SK-N-SH (cell line): ENCODE measurements at regions not wholly inside any gene's neighbourhood (a gene's known extent, or its start where the extent isn't known, plus 50 kb on each side); places are given as distances from the start of the nearest gene placed in this dataset.

Experiments used
- CTCF ChIA-PET: fragments of 300-600, 350-600 bp; formaldehyde crosslinking; extraction: SDS; loops from one replicate; lab custom pipeline; 2021; lab: Yijun Ruan, JAX
- POLR2A ChIA-PET: fragments of 350-600 bp; sonication (Branson Sonifier 250); formaldehyde crosslinking; extraction: SDS; loops from one replicate; lab custom pipeline; 2020; ENCODE audit warnings: antibody characterized with exemption, inconsistent platforms; lab: Yijun Ruan, JAX
- DNase-seq: peaks from one replicate; pipeline ENCODE4 v3.0.0; 2012
- H2AFZ ChIP-seq: fragments of 200-600 bp; sonication (generic); 2 replicates; pipeline ENCODE4 v1.8.1; 2016; ENCODE audit warnings: antibody characterized with exemption, mild to moderate bottlenecking, low read depth
- H3F3A ChIP-seq: fragments of 200-600 bp; sonication (generic); replicated peaks from 2 replicates; pipeline ENCODE3; 2016; ENCODE audit warnings: antibody characterized with exemption, mild to moderate bottlenecking; ENCODE audit not compliant: insufficient read depth
- H3K27ac ChIP-seq, 2 experiments: fragments of 200-500 bp in 1 of 2; fragments of 200-600 bp in 1 of 2; sonication (Bioruptor generic) in 1 of 2; sonication (generic), shearing (Covaris generic) in 1 of 2; 2 replicates each; pipeline versions ENCODE4 v1.5.1 to v1.6.1; 2014 to 2016; ENCODE audit warnings: low read depth in 2 of 2, inconsistent platforms in 1 of 2, low read length in 1 of 2, mild to moderate bottlenecking in 1 of 2, mixed read lengths in 1 of 2
- H3K27me3 ChIP-seq: fragments of 200-600 bp; sonication (generic), shearing (Covaris generic); 2 replicates; pipeline ENCODE4 v1.6.1; 2016; ENCODE audit warnings: mixed run types; ENCODE audit not compliant: insufficient read depth
- H3K36me3 ChIP-seq, 2 experiments: fragments of 200-500 bp in 1 of 2; fragments of 200-600 bp in 1 of 2; sonication (Bioruptor generic) in 1 of 2; sonication (generic) in 1 of 2; replicated peaks in 1 of 2; 2 replicates each; pipeline versions ENCODE3 to v1.5.1; 2014 to 2016; ENCODE audit warnings: low read length in 1 of 2, mild to moderate bottlenecking in 1 of 2; ENCODE audit not compliant: insufficient read depth in 2 of 2, control insufficient read depth in 1 of 2
- H3K4me1 ChIP-seq, 2 experiments: fragments of 200-500 bp in 1 of 2; fragments of 200-600 bp in 1 of 2; sonication (Bioruptor generic) in 1 of 2; sonication (generic), shearing (Covaris generic) in 1 of 2; 2 replicates each; pipeline versions ENCODE4 v1.5.1 to v1.6.1; 2014 to 2016; ENCODE audit warnings: low read depth in 1 of 2, low read length in 1 of 2, mixed run types in 1 of 2; ENCODE audit not compliant: insufficient read depth in 2 of 2, control insufficient read depth in 1 of 2
- H3K4me2 ChIP-seq: fragments of 200-600 bp; sonication (generic), shearing (Covaris generic); 2 replicates; pipeline ENCODE4 v1.6.1; 2017; ENCODE audit warnings: mixed run types
- H3K4me3 ChIP-seq, 2 experiments: fragments of 200-500 bp in 1 of 2; fragments of 200-600 bp in 1 of 2; sonication (Bioruptor generic) in 1 of 2; sonication (generic), shearing (Covaris generic) in 1 of 2; 2 replicates each; pipeline versions ENCODE4 v1.5.1 to v1.8.1; 2014 to 2016; ENCODE audit warnings: low read depth in 2 of 2, inconsistent platforms in 1 of 2, low read length in 1 of 2, mild to moderate bottlenecking in 1 of 2, mixed read lengths in 1 of 2, moderate library complexity in 1 of 2
- H3K79me2 ChIP-seq: fragments of 200-600 bp; sonication (generic); 2 replicates; pipeline ENCODE4 v1.8.1; 2017; ENCODE audit warnings: mild to moderate bottlenecking; ENCODE audit not compliant: insufficient read depth
- H3K9ac ChIP-seq: fragments of 200-600 bp; sonication (generic); 2 replicates; pipeline ENCODE4 v1.6.1; 2017; ENCODE audit warnings: mixed run types
- H3K9me2 ChIP-seq: fragments of 200-600 bp; sonication (generic); 2 replicates; pipeline ENCODE4 v1.6.1; 2017; ENCODE audit warnings: mixed run types
- H3K9me3 ChIP-seq: fragments of 200-600 bp; sonication (generic); 2 replicates; pipeline ENCODE4 v1.6.1; 2017; ENCODE audit warnings: mixed run types, mild to moderate bottlenecking, moderate library complexity
- H4K20me1 ChIP-seq: fragments of 200-600 bp; sonication (generic); 2 replicates; pipeline ENCODE4 v1.6.1; 2017; ENCODE audit warnings: mild to moderate bottlenecking, mixed run types; ENCODE audit not compliant: insufficient read depth
- CHD2 ChIP-seq: fragments of 150-350 bp; IDR thresholded peaks from 2 replicates; pipeline ENCODE4 v1.6.1; 2018; ENCODE audit warnings: low read length; ENCODE audit not compliant: partially characterized antibody
- CTCF ChIP-seq: fragments of 200-600 bp; sonication (generic); IDR thresholded peaks from 2 replicates; pipeline ENCODE4 v1.6.1; 2017; ENCODE audit warnings: antibody characterized with exemption, mild to moderate bottlenecking, moderate library complexity
- FOXJ3 ChIP-seq: sonication (generic); formaldehyde crosslinking; IDR thresholded peaks from 2 replicates; pipeline ENCODE4 v1.5.1; 2020; ENCODE audit warnings: mild to moderate bottlenecking, missing genetic modification reagents
- POLR2AphosphoS5 ChIP-seq: IDR thresholded peaks from 2 replicates; pipeline ENCODE4 v1.6.1; 2012; ENCODE audit warnings: low read depth, low read length
- RXRA ChIP-seq: IDR thresholded peaks from 2 replicates; pipeline ENCODE4 v1.4.0; 2012; ENCODE audit warnings: low read depth, mild to moderate bottlenecking, borderline replicate concordance
- SIN3A ChIP-seq: IDR thresholded peaks from 2 replicates; pipeline ENCODE4 v1.6.1; 2012; ENCODE audit warnings: low read depth, mild to moderate bottlenecking, low read length, moderate library complexity, borderline replicate concordance
- TEAD4 ChIP-seq: IDR thresholded peaks from 2 replicates; pipeline ENCODE4 v1.4.0; 2012; ENCODE audit warnings: mild to moderate bottlenecking, borderline replicate concordance; ENCODE audit not compliant: insufficient read depth
- WGBS: methylation state at CpG from one replicate; pipeline ENCODE4 v1.1.6; 2017; ENCODE audit warnings: low lambda C conversion rate; 5-methylcytosine and 5-hydroxymethylcytosine counted together
- TF ChIP-seq, protein P1 (sequence below): IDR thresholded peaks from 2 replicates; pipeline ENCODE4 v1.4.0; 2012; ENCODE audit warnings: low read depth, borderline replicate concordance
- TF ChIP-seq, protein P2 (sequence below): IDR thresholded peaks from 2 replicates; pipeline ENCODE4 v1.4.0; 2012; ENCODE audit warnings: low read depth, borderline replicate concordance

DNA sequence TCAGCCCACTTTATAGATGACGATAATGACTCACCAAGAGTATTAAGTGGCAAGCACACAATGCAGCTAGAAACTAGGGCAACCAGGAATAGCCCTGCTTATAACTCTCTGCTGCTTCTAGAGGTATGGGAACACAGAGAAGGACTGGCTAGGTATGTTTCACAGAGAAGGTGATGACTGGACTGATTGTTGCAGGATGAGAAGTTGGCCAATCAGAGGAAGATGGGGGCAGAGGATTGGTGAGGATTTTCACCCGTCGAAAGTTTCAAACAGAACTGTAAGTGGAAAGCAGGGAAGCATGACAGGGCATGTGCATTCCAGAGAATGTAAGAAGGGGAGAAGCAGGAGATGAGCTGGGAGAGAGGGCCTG lies 222.4 kb upstream of the JUN start:
- ChIA-PET CTCF (no interaction called here), POLR2A (no interaction called here)
- H3K4me3 ChIP-seq, result no peak overlapping the region
- H3K27ac ChIP-seq, result no peak overlapping the region
- H4K20me1 ChIP-seq, result no peaks in the 10 kb centered on the region
- no peaks in the 10 kb centered on the region for H3K9me2 ChIP-seq
- DNase-seq, result no peak
- WGBS, result 100% methylated on average over 3 of the region's 3 CpGs
- no peaks in the 10 kb centered on the region for H3K27me3 ChIP-seq
- H3K9ac ChIP-seq, result no peak overlapping the region
- TF ChIP-seq RXRA (no peak), CTCF (no peak), SIN3A (no peak), POLR2AphosphoS5 (no peak), FOXJ3 (CRISPR knock-in tag) (no peak), CHD2 (no peak)
- TF ChIP-seq, protein P1, sequence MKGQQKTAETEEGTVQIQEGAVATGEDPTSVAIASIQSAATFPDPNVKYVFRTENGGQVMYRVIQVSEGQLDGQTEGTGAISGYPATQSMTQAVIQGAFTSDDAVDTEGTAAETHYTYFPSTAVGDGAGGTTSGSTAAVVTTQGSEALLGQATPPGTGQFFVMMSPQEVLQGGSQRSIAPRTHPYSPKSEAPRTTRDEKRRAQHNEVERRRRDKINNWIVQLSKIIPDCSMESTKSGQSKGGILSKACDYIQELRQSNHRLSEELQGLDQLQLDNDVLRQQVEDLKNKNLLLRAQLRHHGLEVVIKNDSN, result no peak
- TF ChIP-seq, protein P2, sequence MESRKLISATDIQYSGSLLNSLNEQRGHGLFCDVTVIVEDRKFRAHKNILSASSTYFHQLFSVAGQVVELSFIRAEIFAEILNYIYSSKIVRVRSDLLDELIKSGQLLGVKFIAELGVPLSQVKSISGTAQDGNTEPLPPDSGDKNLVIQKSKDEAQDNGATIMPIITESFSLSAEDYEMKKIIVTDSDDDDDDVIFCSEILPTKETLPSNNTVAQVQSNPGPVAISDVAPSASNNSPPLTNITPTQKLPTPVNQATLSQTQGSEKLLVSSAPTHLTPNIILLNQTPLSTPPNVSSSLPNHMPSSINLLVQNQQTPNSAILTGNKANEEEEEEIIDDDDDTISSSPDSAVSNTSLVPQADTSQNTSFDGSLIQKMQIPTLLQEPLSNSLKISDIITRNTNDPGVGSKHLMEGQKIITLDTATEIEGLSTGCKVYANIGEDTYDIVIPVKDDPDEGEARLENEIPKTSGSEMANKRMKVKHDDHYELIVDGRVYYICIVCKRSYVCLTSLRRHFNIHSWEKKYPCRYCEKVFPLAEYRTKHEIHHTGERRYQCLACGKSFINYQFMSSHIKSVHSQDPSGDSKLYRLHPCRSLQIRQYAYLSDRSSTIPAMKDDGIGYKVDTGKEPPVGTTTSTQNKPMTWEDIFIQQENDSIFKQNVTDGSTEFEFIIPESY, result no peak
- TF ChIP-seq, all 33 proteins: peak for 0
- Histone ChIP-seq H2AFZ (no peak overlapping the region), H3K4me1 (peaks cover 2 to 7% of the 10 kb centered on the region in 2 experiments; a peak in 2 of 4 replicates), H3K4me2 (no peak overlapping the region), H3F3A (no peaks in the 10 kb centered on the region), H3K36me3 (no peaks in the 10 kb centered on the region), H3K9me3 (no peaks in the 10 kb centered on the region), H3K79me2 (no peaks in the 10 kb centered on the region)

- H3K79me2 ChIP-seq, result no peaks in the 10 kb centered on the region
- no peak overlapping the region for H3K9ac ChIP-seq
- no peaks in the 10 kb centered on the region for H4K20me1 ChIP-seq
- no peak for DNase-seq
- H3K9me3 ChIP-seq, result no peaks in the 10 kb centered on the region
- POLR2A ChIA-PET, result no interaction called here
- no peaks in the 10 kb centered on the region for H3K36me3 ChIP-seq
- TF ChIP-seq POLR2AphosphoS5 (no peak), TEAD4 (no peak)
- H3K9me2 ChIP-seq, result no peaks in the 10 kb centered on the region
- H3K4me2 ChIP-seq, result no peak overlapping the region
- no peak overlapping the region for H2AFZ ChIP-seq
- WGBS, result 100% methylated on average over 5 of the region's 6 CpGs
- H3K27me3 ChIP-seq, result no peaks in the 10 kb centered on the region
- CTCF ChIA-PET, result no interaction called here
- H3K4me3 ChIP-seq, result no peak overlapping the region
- peaks cover 2 to 7% of the 10 kb centered on the region in 2 experiments; a peak in 2 of 4 replicates for H3K4me1 ChIP-seq
- no peaks in the 10 kb centered on the region for H3F3A ChIP-seq
- no peak overlapping the region for H3K27ac ChIP-seq
Measured at GRCh38 chr1:59006932-59007331, 223.1 kb upstream of the JUN start.
